ENCODE measurements at regions not wholly inside any gene's neighbourhood (a gene's known extent, or its start where the extent isn't known, plus 50 kb on each side); places are given as distances from the start of the nearest gene placed in this dataset.

- Mint-ChIP-seq H3K27ac (no peak overlapping the region), H3K4me1 (no peaks in the 10 kb centered on the region)
Observed at GRCh38 chr9:12539580-12539975, 153.6 kb upstream of the TYRP1 start.

GRCh38 chr9:12544700-12545099, 148.5 kb upstream of the TYRP1 start:
- Mint-ChIP-seq H3K27ac (no peak overlapping the region), H3K4me3 (no peak overlapping the region), H3K4me1 (no peaks in the 10 kb centered on the region), H3K36me3 (no peaks in the 10 kb centered on the region), H3K9me3 (peaks cover 16% of the 10 kb centered on the region)
- DNase-seq (ENCODE audit: low spot score in 2 of 2) (no peak), ATAC-seq (no peak)

More at GRCh38 chr9:12539580-12539975, 153.6 kb upstream of the TYRP1 start:
- DNase-seq (ENCODE audit: low spot score in 2 of 2) (no peak), ATAC-seq (no peak)
- Mint-ChIP-seq H3K9me3 (peaks cover 18% of the 10 kb centered on the region), H3K36me3 (no peaks in the 10 kb centered on the region), H3K4me3 (no peak overlapping the region)

- Mint-ChIP-seq H3K36me3 (no peaks in the 10 kb centered on the region), H3K4me1 (no peaks in the 10 kb centered on the region), H3K27ac (no peak overlapping the region), H3K4me3 (no peak overlapping the region), H3K9me3 (peaks cover 15% of the 10 kb centered on the region)
- ATAC-seq (no peak), DNase-seq (ENCODE audit: low spot score in 2 of 2) (no peak)
Observed at GRCh38 chr9:12554636-12555035, 138.5 kb upstream of the TYRP1 start.

- ATAC-seq, result no peak
- Mint-ChIP-seq H3K4me1 (no peaks in the 10 kb centered on the region), H3K36me3 (no peaks in the 10 kb centered on the region), H3K27ac (no peak overlapping the region), H3K4me3 (no peak overlapping the region), H3K9me3 (peaks cover 22% of the 10 kb centered on the region)
- DNase-seq (ENCODE audit: low spot score in 2 of 2), result no peak
Observed at GRCh38 chr9:12566404-12567090, 126.6 kb upstream of the TYRP1 start.

- DNase-seq (ENCODE audit: low spot score in 2 of 2) (no peak), ATAC-seq (no peak)
- Mint-ChIP-seq H3K9me3 (peaks cover 20% of the 10 kb centered on the region), H3K27ac (no peak overlapping the region), H3K4me1 (no peaks in the 10 kb centered on the region), H3K36me3 (no peaks in the 10 kb centered on the region), H3K4me3 (no peak overlapping the region)
Observed at GRCh38 chr9:12584656-12585522, 108.3 kb upstream of the TYRP1 start.

- ATAC-seq, result no peak
- DNase-seq (ENCODE audit: low spot score in 2 of 2), result no peak
- Mint-ChIP-seq H3K4me3 (no peak overlapping the region), H3K27ac (no peak overlapping the region), H3K9me3 (peaks cover 16% of the 10 kb centered on the region), H3K36me3 (no peaks in the 10 kb centered on the region), H3K4me1 (no peaks in the 10 kb centered on the region)
Observed at GRCh38 chr9:12595400-12595799, 97.8 kb upstream of the TYRP1 start.

GRCh38 chr9:12604164-12604821, 88.9 kb upstream of the TYRP1 start:
- DNase-seq (ENCODE audit: low spot score in 2 of 2), result no peak

GRCh38 chr9:12612211-12612770, 80.9 kb upstream of the TYRP1 start:
- H3K4me1 Mint-ChIP-seq, result no peaks in the 10 kb centered on the region
- H3K27ac Mint-ChIP-seq, result no peak overlapping the region
- ATAC-seq (no peak), DNase-seq (ENCODE audit: low spot score in 2 of 2) (no peak)
- no peak overlapping the region for H3K4me3 Mint-ChIP-seq
- H3K36me3 Mint-ChIP-seq, result no peaks in the 10 kb centered on the region
- H3K9me3 Mint-ChIP-seq, result peaks cover 20% of the 10 kb centered on the region

More at GRCh38 chr9:12604164-12604821, 88.9 kb upstream of the TYRP1 start:
- no peak overlapping the region for H3K4me3 Mint-ChIP-seq
- H3K27ac Mint-ChIP-seq, result no peak overlapping the region
- H3K36me3 Mint-ChIP-seq, result no peaks in the 10 kb centered on the region
- no peaks in the 10 kb centered on the region for H3K4me1 Mint-ChIP-seq
- H3K9me3 Mint-ChIP-seq, result peaks cover 8% of the 10 kb centered on the region
- no peak for ATAC-seq

- Mint-ChIP-seq H3K4me1 (no peaks in the 10 kb centered on the region), H3K36me3 (no peaks in the 10 kb centered on the region), H3K27ac (no peak overlapping the region), H3K4me3 (no peak overlapping the region), H3K9me3 (peaks cover 20% of the 10 kb centered on the region)
- ATAC-seq (no peak), DNase-seq (ENCODE audit: low spot score in 2 of 2) (no peak)
Observed at GRCh38 chr9:12613071-12613470, 80.1 kb upstream of the TYRP1 start.

GRCh38 chr9:12614488-12614887, 78.7 kb upstream of the TYRP1 start:
- Mint-ChIP-seq H3K27ac (no peak overlapping the region), H3K4me3 (no peak overlapping the region), H3K36me3 (no peaks in the 10 kb centered on the region), H3K9me3 (peaks cover 17% of the 10 kb centered on the region), H3K4me1 (no peaks in the 10 kb centered on the region)
- DNase-seq (ENCODE audit: low spot score in 2 of 2) (no peak), ATAC-seq (no peak)

- ATAC-seq, result no peak
- Mint-ChIP-seq H3K27ac (no peak overlapping the region), H3K4me1 (no peaks in the 10 kb centered on the region)
Observed at GRCh38 chr9:12618956-12619355, 74.2 kb upstream of the TYRP1 start.

GRCh38 chr9:12625844-12626243, 67.3 kb upstream of the TYRP1 start:
- no peaks in the 10 kb centered on the region for H3K36me3 Mint-ChIP-seq
- no peak overlapping the region for H3K4me3 Mint-ChIP-seq
- ATAC-seq (no peak), DNase-seq (ENCODE audit: low spot score in 2 of 2) (no peak)
- peaks cover 24% of the 10 kb centered on the region for H3K9me3 Mint-ChIP-seq
- no peak overlapping the region for H3K27ac Mint-ChIP-seq
- no peaks in the 10 kb centered on the region for H3K4me1 Mint-ChIP-seq

More at GRCh38 chr9:12618956-12619355, 74.2 kb upstream of the TYRP1 start:
- no peaks in the 10 kb centered on the region for H3K36me3 Mint-ChIP-seq
- no peak for DNase-seq (ENCODE audit: low spot score in 2 of 2)
- H3K9me3 Mint-ChIP-seq, result peaks cover 19% of the 10 kb centered on the region
- no peak overlapping the region for H3K4me3 Mint-ChIP-seq

- Mint-ChIP-seq H3K4me3 (no peak overlapping the region), H3K27ac (no peak overlapping the region), H3K4me1 (no peaks in the 10 kb centered on the region), H3K9me3 (peaks cover 25% of the 10 kb centered on the region), H3K36me3 (no peaks in the 10 kb centered on the region)
- DNase-seq (ENCODE audit: low spot score in 2 of 2) (no peak), ATAC-seq (no peak)
Observed at GRCh38 chr9:12627096-12627495, 66.1 kb upstream of the TYRP1 start.

GRCh38 chr9:12628546-12628945, 64.6 kb upstream of the TYRP1 start:
- DNase-seq (ENCODE audit: low spot score in 2 of 2) (no peak), ATAC-seq (no peak)
- Mint-ChIP-seq H3K27ac (no peak overlapping the region), H3K4me1 (no peaks in the 10 kb centered on the region), H3K4me3 (no peak overlapping the region), H3K36me3 (no peaks in the 10 kb centered on the region), H3K9me3 (peaks cover 26% of the 10 kb centered on the region)

GRCh38 chr9:12629067-12629466, 64.1 kb upstream of the TYRP1 start:
- ATAC-seq, result no peak
- H3K27ac Mint-ChIP-seq, result no peak overlapping the region
- DNase-seq (ENCODE audit: low spot score in 2 of 2), result no peak
- H3K4me3 Mint-ChIP-seq, result no peak overlapping the region
- no peaks in the 10 kb centered on the region for H3K36me3 Mint-ChIP-seq
- peaks cover 30% of the 10 kb centered on the region for H3K9me3 Mint-ChIP-seq
- no peaks in the 10 kb centered on the region for H3K4me1 Mint-ChIP-seq
